NCI-H69 (cell line): ENCODE measurements at regions not wholly inside any gene's neighbourhood (a gene's known extent, or its start where the extent isn't known, plus 50 kb on each side); places are given as distances from the start of the nearest gene placed in this dataset.

Source experiments
- DNase-seq: peaks from one replicate; lab custom pipeline; 2025; lab: John Stamatoyannopoulos, UW

GRCh38 chr4:186351668-186352194, 85.7 kb downstream of the F11 start:
- peak; percentile 18 for DNase-seq

GRCh38 chr4:186348433-186348832, 82.4 kb downstream of the F11 start:
- peak; percentile 15 for DNase-seq

- DNase-seq, result no peak
These were observed 81.8 kb downstream of the F11 start for GRCh38 chr4:186347743-186348142.

GRCh38 chr4:186345184-186345583, 79.2 kb downstream of the F11 start:
- no peak for DNase-seq

GRCh38 chr4:186342582-186342981, 76.6 kb downstream of the F11 start:
- DNase-seq, result no peak

- DNase-seq, result no peak
These were observed 75.7 kb downstream of the F11 start for GRCh38 chr4:186341655-186342054.
